ENCODE measurements at regions not wholly inside any gene's neighbourhood (a gene's known extent, or its start where the extent isn't known, plus 50 kb on each side); places are given as distances from the start of the nearest gene placed in this dataset.

- no peak for DNase-seq
Observed at GRCh38 chr4:106444557-106444956, 76.0 kb upstream of the GIMD1 start.

DNA sequence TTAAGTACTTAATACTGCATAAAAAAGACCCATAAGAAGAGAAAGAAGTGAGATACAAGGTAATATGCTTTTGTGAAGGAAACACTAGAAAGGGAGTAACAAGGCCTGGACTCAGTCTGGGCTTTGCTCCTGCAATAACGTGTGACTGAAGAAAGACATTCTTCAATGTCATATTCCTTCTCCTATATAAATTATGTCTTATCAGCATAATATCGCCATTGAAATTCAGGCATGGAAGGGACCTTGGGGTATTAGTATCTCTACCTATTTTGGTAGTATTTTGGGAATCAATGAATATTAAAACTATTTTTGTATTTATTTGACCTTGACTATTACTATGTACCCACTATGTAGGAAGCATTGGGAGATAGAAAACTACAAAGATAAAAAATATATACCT lies 62.2 kb upstream of the GIMD1 start:
- DNase-seq: no peak

DNA sequence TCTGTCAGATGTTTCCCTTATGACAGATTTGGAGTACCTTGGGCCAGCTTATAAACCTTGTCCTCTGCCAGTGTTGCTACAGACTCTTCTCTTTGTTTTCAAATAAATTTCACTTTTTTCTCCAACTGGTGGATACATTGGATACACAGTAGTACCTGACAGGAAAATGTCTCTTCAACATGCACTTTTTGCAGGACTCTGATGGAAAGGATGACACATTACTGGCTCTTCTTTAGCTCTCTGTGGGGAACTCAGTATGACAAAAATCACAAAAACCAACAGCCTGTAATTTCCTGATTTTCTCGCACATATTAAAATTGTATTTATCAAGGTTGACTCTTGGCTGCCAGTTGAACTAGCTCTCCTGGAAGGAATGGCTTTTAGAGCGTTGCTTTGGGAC lies 61.3 kb upstream of the GIMD1 start:
- DNase-seq: no peak

DNA sequence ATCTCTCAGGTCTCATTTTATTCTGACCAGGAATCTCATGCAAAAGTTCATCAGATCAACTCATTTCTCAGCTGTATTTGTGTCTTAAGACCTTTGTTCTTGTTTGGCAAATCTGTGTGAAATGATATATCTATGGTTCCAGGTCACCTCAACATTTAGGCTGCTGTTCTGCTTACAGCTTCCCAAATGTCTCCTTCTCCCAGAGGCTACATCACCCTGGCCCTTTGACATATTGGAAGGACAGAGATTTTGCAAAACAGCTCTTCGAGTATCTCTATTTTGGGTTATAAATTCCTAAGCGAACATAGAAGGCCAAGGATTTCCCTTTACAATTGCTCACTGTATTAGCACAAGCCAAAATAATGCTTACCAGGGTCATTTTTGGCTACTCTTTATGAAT lies 57.5 kb upstream of the GIMD1 start:
- DNase-seq: no peak

- DNase-seq: no peak
Observed at GRCh38 chr4:106425576-106425975, 57.0 kb upstream of the GIMD1 start.

DNA sequence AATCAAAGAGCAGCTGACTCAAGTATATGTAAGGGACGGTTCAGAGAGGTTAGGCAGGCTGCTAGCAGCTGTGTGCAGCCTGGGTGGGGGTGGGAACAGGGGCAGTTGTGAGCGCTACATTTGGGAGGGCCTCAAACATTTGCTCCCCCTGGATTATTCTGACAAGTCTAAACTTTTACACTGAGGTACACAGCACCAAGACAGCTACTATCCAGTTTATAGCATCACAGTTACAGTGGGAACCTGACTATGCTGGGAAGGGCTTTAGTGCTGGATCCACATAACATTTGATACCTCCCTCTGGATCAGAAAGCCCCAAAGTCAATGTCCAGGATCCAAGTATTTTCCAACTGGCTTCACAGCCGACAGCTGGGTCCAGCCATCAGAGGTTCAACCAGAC lies 55.8 kb upstream of the GIMD1 start:
- no peak for DNase-seq

- DNase-seq: no peak
Observed at GRCh38 chr4:106423791-106424190, 55.2 kb upstream of the GIMD1 start.

GRCh38 chr4:106422766-106423165 lies 54.2 kb upstream of the GIMD1 start:
- DNase-seq: no peak

- no peak for DNase-seq
Observed at GRCh38 chr4:106421441-106422296, 53.1 kb upstream of the GIMD1 start.

- DNase-seq: no peak
Observed at GRCh38 chr4:106418444-106418843, 49.9 kb upstream of the GIMD1 start.
